ENCODE measurements at regions not wholly inside any gene's neighbourhood (a gene's known extent, or its start where the extent isn't known, plus 50 kb on each side); places are given as distances from the start of the nearest gene placed in this dataset.
"Not testable (repeated sequence)": the region's sequence is repeated elsewhere in the genome, so short reads cannot be mapped to it uniquely, and the experiment has no call there.

DNA sequence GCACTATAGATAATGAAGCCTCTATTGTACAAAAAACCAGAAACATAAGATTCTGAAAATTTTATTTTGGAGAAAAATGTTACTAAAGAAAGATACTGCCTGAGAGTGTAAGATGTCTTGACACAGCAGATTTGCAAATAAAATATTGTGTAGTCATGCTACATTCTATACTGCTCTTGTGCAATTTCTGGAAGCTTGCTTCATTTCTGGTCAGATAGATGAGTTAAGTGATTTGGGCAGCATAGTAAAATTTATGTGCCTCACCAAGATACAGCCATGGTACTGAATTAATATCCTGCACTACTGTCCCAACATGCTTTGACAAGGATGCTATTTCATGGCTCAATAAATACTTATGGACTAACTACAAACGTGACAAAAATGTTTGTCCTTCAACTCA, 55.1 kb upstream of the STARD13 start:
- no peak for DNase-seq

DNA sequence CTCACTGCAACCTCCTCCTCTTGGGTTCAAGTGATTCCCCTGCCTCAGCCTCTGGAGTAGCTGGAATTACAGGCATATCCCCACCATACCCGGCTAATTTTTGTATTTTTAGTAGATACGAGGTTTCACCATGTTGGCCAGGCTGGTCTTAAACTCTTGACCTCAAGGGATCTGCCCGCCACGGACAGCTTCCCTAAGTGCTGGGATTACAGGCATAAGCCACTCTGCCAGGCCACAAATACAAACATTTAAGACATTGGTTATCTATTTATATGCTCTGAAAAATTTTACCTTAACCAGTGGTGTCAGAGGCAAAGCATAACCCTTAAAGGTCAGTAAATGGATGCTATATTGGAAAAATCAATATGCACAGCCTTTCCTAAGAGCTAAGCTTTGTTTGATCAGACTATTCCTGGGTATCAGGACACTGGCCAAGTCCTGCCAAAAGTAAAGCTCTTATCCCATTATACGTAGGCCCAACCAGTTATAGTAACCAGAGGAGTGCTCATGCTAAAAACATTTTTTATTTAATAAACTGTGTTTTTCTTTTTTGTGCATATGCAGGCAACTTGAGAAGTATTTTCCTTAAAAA, 56.4 kb upstream of the STARD13 start:
- no peak for DNase-seq

DNA sequence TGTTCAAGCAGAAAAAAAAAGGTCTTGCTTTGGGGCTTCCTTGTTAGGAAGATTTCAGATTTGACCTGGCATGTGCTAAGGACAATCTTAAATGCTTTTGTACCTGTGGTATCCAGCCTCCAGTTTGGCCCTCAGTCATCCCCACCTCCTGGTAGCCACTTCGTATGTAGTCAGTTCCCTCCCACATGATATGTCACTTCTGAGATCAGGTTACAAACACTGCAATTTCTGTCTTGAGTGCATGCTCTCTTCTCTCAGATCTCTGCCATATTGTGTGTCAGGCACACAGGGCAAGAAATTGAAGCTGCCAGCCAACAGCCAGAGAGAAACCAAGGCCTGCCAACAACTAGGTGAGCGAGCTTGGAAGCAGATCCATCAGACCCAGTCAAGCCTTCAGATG, 60.3 kb upstream of the STARD13 start:
- DNase-seq = no peak

DNA sequence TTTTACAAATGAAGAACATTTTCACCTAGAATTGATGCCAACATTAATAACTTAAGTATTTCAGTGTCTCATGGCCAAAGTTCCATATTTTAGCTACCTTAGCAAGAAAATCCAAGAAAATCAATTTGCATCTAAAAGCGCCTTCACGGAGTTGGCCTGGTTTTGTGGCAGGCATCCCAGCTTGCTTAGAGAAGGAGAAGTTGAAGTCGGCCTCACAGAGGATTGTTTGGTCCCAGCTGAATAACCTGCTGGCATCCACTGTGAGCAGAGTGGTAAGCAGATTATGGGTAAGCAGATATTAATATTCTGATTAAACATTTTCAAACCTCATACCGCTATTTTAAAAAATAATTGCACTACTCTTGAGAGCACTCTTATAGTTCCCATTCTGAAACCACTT, 62.3 kb upstream of the STARD13 start:
- peak; percentile 64 for DNase-seq

DNA sequence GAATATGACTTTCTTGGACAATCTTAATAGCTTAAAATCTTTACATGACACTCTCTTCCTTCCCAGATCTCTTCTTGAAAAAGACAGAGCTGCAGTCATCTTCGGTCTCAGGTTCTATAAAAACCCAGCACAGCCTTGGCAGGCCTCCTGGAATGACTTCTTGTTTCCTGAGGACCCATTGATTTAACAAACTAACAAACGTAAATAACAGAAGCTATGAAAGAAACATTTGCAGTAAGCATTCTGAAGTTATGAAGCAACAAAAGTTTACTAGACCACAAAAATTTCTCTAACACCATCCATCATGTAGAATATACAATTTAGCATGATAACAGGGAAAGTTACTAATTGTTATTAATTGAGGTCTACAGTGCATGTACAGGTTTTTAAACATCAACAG, 62.8 kb upstream of the STARD13 start:
- DNase-seq = no peak

DNA sequence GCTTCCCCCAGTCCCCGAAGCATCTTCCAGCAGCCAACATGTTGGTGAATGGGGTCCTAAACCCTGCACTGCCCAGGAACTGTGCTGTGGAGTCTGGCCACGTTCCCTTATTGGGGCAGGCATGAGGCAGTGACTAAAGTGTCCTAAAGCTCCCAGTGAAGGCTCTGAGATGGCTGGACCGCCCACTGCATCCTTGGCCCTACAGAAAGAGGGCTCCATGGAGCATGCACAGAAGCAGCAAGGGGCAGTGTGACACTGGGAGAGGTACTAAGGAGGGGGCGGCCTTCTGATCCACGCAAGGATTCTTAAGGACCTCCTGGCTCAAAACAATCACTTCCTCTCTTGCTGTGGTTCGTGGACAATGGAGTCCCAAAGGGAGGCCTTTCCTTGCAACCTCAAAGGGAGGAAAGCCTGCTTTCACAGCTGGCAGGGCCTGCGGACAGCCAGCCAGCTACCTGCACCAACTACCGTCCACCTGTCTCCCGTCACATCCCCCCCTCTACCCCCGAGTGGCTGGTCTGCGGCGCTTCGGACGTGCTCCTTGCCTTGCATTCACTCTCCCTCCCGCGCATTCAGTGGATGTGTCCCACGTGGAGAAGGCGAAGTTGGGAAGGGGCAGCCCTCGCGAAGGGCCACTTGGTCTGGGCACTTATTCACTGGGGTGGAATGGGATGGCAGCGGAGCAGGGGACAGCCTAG, 63.9 kb upstream of the STARD13 start:
- peak; percentile 49 for DNase-seq

DNA sequence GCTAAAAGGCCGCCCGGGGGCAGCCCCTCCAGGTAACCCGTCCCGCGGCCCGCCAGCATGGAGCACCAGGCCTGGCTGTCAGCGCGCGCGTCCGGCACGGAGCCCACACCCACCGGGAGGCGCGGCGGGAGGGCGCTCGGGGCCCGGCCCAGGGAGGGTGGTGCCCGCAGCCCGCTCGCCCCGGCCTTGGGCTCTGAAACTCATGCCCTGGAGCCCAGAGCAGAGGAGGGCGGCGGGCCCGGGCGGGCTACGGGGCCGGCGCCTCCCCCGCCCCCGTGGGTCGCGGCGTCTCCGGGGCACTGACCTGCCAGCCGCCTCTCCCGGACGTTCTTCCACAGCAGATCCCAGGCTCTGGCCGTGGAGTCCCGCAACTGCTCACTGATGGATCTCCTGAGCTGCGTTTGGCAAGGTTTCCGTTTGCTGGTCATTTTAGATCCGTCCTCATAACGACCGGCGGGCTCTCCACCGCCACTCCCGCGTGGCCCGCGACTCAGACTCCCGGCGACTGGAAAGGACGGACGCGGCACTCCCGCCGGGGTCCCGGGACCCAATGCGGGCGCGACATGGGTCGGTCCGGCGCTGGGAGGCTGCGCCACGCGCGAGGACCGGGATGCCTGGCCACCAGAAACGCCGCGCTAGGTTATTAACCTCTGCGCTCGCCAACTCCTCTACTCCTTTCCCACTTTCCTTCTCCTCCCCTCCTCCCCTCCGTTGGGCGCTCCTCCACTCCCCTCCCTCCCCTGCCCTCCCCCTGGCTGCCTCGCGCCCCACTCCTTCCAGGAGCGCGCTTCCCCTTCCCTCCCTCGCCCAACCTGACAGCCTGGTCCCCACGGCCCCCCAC, 64.7 kb upstream of the STARD13 start:
- DNase-seq = peak; percentile 81

DNA sequence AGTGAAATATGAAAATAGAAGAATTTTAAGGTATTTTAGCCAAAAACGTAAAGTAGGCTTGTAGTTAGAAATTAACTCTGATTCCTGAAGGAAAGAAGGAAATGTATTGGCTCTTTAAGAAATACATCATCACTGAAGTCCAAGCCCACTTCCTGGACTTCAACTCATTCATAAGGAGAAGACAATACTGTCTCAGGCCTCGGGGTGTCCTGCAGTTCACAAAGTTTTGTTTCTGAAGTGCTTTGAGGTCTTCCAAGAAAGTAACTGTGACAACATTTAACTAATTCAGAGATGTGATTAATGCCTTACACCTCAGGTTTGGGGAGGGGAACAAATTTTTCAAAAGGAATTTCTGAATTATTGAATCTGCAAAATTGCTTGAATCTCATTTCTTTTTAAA, 65.8 kb upstream of the STARD13 start:
- DNase-seq = no peak

DNA sequence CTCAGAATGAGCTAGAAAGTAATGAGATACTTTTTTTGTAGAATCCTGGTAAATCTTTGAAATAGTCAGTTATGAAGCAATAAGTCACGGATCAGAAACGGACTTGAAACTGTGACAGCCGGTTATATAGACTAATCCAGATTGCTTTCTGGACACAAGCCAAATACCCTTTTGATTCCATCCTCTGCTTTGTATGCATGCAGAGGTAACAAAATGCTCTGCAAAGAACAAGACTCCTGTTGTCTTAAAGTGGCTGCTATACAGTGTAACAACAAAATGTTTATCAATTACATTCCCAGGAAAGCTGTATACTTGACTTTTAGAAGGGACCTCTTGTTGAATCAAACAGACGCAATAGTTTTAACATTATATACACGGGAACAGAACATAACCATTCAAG, 66.5 kb upstream of the STARD13 start:
- no peak for DNase-seq

DNA sequence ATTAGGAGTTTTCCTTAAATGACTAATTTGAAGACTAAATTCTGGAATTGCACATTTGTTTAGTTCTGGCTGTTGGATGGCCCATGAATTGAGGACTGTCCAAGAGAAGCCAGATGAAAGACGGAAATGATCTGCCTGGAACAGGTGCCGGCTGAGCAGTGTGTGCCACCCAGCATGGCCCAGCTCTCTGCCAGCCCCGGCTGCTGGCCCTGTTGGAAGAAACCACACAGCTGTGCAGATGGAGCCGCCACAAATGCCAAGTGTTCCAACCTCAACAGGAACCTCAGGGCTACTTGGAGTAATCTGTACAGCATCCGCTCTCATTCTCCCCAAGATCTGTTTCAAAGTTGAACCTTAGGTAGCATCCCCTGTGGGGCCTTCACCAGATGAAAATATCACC, 67.0 kb upstream of the STARD13 start:
- peak; percentile 75 for DNase-seq

DNA sequence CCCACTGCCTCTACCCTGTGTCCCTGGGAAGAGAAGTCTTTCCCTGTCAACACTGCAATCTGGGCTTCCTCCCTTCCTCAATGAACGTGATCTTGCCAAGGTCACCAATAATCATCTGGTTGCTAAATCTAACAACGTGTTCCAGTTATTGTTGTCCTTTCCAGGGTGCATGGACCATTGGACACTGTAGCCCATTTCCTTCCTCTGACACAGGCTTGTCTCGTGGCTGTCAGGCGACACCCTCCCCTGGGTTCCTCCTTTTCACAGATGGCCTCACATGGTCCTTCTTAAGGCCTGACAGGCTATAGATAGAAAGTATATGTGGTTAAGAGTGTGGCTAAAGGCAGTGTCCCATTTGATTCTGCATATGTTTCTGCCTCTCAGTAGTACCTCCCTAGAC, 67.7 kb upstream of the STARD13 start:
- DNase-seq = no peak

DNA sequence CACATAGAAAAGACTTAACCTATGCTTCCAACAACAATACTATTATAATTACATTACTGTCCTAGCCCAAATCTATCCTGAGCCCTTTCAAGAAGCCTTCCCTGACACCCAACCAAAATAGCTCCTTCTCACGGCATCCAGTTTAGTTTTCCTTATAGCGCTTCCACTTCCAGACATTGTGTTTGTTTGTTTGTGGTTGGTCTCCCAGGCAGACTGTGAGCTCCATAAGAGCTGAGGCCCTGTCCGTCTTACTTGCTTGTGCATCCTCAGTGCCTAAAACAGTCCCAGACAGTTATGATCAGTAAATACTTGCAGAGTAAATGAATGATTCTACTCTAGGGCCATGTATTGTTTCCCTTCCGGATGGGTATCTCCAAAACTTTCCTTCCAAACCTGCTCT, 68.1 kb upstream of the STARD13 start:
- DNase-seq = no peak

DNA sequence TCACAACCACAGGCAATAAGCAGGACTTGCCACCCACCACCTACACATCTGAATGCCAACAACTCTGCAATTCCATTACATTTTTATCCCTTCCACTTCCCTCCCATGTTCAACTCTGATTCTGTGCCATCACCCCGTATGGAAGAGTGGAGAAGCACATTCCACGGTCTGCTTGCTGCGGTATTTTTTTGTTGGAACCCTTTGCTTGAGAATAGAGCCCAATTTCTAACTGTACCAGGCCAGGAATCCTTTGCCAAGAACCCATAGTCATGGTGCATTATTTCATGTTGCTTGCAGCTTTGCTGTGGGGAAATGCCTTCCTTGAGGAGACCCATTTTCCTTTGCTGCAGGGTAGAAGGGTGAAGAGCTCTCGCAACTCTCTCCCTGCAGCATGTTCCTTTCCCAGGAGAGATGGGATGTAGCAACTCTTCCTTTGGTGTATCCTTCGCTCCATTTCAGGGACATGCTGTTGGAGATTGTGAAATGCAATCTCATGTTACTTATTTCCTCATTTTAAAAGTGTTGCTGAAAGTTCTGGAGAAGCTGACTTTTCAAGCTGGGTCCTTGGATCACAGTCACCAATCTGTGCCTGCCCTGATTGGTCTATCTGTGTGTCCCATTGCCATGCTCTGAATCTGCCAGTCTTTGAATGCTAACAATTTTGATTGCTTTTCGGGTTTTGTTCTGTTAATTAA, 69.8 kb upstream of the STARD13 start:
- DNase-seq = no peak

DNA sequence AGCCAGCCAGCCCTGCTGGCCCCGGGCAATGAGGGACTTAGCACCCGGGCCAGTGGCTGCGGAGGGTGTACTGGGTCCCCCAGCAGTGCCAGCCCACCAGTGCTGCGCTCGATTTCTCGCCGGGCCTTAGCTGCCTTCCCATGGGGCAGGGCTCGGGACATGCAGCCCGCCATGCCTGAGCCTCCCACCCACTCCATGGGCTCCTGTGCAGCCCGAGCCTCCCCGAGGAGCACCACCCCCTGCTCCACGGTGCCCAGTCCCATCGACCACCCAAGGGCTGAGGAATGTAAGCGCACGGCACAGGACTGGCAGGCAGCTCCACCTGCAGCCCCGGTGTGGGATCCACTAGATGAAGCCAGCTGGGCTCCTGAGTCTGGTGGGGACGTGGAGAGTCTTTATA, 72.5 kb upstream of the STARD13 start:
- DNase-seq = not testable (repeated sequence)

DNA sequence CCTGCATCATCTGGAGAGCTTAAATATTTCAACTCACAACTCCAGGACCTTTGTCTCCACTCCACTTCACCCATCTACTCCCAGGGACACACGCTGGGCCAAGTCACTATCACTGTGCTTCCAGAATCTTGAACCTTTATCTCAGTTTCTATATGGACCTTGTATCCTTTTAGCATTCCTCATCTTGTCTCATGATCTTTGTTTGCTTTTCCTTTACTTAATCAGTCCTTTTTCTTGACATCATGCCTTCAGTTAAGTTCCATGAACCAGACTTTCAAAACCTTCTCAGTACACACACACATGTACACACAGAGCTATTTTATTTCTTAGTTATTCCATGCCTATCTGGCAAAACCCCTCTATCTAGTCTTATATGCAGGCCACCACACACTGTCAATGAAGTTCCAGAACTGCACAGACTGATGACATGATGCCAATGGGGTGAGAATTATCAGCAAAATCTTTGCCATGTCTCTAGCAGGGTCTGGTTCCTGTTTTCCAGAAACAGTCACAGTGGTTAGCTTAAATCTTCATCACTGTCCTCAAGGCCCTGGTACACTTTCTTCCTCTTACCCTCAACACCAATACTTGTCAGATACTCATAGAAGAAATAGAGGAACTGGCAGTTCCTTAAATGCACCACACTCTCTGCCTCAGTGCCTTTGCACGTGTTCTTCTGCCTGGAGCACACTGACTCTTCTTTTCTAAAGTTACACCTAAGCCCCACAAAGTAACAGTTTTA, 77.6 kb upstream of the STARD13 start:
- no peak for DNase-seq

DNA sequence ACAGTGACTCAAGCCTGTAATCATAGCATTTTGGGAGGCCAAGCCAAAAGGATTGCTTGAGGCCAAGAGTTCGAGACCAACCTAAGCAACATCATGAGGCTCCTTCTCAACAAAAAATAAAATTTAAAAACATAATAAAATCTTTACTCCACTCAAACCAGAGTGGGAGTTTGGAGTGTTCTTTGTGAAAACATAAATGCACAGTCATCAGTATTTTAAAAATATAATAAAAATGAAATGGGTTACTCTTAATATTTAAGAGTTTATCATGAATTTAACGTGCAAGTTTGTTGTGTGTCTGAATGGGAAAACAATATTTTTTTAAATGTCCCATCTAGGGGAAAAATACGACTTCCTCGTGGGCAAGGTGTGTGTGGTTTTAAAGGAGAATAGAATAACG, 78.6 kb upstream of the STARD13 start:
- no peak for DNase-seq

DNA sequence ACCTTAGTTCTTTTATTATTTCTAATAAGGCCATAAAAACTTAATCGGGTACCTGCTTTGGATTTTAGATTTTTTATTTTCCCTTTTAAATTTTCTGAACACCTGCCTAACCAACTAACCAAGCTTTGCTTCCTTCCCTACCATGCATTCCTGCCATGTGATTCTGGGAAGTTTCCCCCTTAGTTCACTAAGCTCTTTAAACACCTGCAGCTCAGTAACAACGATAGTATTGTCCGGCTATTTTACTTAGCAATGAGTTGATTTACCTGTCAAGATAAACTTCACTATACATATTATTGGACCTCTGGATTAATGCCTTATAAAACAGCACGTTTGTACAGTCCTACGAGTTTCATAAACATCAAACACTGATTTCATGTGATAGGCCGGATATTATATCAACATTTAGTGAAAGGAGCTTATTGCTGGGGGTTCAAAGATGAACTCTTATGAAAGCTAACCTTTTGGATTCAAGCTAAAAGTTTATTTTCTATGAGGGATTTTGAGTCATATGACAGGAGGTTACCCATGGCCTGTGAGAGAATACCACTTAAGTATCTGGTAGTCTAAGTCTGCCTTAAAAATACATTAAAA, 81.0 kb upstream of the STARD13 start:
- DNase-seq = no peak

DNA sequence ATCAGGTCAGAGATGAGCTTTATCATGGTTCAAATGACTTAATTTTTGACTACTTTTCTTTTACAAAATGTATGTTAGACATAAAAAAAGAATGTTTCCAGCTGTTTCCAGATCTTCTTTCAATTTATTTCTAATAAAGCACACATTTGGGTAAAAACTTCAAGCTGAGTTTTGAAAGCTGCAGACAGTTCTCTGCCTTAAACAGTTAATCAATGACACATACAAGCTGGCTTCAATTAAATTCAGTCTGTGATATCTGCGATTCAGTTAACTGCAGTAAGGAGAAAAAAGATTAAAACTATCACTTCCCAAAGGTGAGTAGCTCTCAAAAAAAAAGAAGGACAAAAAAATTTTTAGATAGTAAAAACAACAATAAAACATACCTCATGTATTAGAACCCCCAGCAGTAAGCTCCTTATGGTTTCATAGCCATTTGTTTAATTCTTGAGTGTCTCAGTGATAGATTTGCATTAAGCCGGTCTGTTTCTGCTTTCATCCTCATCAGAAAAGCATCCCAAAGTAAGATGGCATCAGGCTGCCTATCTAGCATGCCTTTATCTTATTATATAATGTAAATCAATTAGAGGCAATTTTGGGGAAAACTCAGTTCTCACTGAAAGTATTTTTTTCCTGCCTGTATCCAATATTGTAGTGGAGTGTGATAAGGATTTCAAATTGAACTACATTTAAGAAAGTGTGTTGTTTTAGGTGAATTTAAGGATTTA, 81.8 kb upstream of the STARD13 start:
- no peak for DNase-seq

DNA sequence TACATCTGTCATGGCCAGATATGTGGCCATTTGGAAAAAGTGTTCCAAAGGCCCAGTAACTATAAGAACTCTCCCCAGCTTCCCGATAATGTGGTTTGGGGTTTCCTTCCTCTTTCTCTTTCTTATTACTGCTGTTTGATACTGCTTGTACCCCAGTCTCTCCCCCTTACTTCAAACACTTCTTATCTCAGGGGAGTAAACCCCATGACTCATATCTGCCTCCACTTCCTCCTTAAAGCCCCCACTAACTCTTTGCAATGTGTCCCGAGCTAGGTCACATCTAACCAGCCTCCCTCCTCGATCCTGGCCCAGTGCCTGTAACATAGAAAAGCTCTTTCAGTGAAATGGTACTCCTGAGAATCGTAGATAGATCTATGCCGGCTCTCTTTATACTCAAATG, 82.4 kb upstream of the STARD13 start:
- DNase-seq = no peak

DNA sequence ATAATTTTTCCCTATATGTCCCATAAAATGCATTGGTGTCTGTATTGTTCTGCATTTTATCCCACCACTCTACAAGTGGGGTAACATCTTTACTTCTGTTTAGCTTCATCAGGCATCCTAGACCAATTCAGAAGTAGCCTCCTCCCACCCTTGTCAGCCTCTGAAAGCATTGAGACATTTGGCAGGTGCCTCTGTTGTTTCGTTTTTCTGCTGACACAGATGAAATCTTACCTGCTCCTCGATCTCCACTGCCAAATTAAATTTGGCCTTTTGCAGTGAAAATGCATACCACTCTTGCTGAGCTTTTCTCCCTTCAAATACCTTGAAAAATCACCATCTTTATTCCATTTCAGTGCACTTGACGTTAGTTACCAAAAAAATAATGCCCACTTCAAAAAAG, 83.5 kb upstream of the STARD13 start:
- no peak for DNase-seq

DNA sequence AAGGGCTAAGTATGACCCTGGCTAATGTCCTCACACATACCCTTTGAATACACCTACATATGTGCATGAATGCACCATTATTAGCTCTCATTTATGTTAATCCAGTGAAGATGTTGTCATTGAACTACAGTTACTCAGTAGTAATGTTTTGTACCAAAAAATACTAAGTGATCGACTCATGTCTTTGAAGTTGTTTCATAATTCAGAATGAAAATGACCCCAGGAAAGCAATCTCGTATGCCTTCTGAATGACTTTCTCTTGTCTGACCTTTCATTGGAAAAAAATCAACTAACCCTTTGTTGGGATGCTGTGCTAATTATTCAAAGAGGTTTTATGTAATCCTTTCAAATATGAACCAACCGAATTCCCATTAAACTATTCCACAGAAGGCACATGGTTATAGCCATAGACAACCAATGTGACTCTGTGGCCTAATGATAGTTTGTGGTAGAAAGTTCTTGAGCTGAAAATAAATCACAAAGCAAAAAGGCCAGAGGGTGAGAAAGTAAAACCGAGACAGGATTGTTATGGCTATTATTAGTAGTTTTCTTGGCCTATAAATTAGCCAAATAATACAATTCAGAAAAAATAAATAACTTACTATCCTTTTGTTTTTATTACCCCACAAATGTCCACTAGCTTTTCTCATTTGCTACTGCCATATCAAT, 86.8 kb upstream of the STARD13 start:
- no peak for DNase-seq
